Lower lobe of right lung (tissue), 2 donors: ENCODE measurements at regions not wholly inside any gene's neighbourhood (a gene's known extent, or its start where the extent isn't known, plus 50 kb on each side); places are given as distances from the start of the nearest gene placed in this dataset.

Experiments
- ATAC-seq, 2 donors: fragments of 200-7000 bp; cut with Tn5 transposase; one replicate each; pipeline ENCODE4 v1.9.1; 2020 to 2022; ENCODE audit warnings: mild to moderate bottlenecking in 2 of 2, moderate library complexity in 2 of 2
- DNase-seq: peaks from one replicate; pipeline ENCODE4 v3.0.0-alpha.2; 2020
- H3K27ac ChIP-seq: fragments of 200-600 bp; one replicate; pipeline ENCODE4 v1.8.0; 2022
- H3K27me3 ChIP-seq: fragments of 200-600 bp; one replicate; pipeline ENCODE4 v1.8.0; 2022; ENCODE audit warnings: low read depth
- H3K36me3 ChIP-seq: fragments of 200-600 bp; one replicate; pipeline ENCODE4 v1.8.0; 2022; ENCODE audit warnings: mild to moderate bottlenecking
- H3K4me1 ChIP-seq: fragments of 200-600 bp; one replicate; pipeline ENCODE4 v1.8.0; 2022
- H3K4me3 ChIP-seq: fragments of 200-600 bp; one replicate; pipeline ENCODE4 v1.8.0; 2022; ENCODE audit warnings: mild to moderate bottlenecking
- H3K9me3 ChIP-seq: fragments of 200-600 bp; one replicate; pipeline ENCODE4 v1.8.0; 2022
- intact Hi-C: fragments of 100-400 bp; cut with DNase I; formaldehyde crosslinking; loops from one replicate; pipeline ENCODE4 v1.11.0; 2022
- TF ChIP-seq, protein P1 (sequence below): fragments of 200-600 bp; IDR thresholded peaks from one replicate; pipeline ENCODE4 v1.8.0; 2022; ENCODE audit warnings: antibody characterized with exemption, mild to moderate bottlenecking
- donor health status: DM: no; HTN: yes; CAD: no; lungs with severe emphysema.

DNA sequence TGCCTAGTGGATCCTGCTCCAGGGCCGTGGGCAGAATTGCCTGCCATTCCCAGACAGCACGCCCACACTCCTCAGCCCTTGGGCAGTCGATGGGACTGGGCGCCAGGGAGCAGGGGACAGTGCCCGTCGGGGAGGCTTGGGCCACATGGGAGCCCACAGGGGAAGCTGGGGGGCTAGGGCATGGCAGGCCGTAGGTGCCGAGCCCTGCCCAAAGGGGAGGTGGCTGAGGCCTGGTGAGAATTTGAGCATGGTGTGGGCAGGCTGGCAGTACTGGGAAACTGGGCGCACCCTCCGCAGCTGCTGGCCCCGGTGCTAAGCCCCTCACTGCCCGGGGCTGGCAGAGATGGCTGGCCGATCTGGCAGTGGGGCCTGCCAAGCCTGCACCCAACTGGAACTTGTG lies 1225.9 kb upstream of the EPHA6 start:
- no peak overlapping the region for H3K4me3 ChIP-seq
- DNase-seq (no peak), ATAC-seq (peak in 1 of 2 donors; percentile 54)
- H3K9me3 ChIP-seq, result no peaks in the 10 kb centered on the region
- no peaks in the 10 kb centered on the region for H3K36me3 ChIP-seq
- no peak overlapping the region for H3K27ac ChIP-seq
- H3K4me1 ChIP-seq, result no peaks in the 10 kb centered on the region
- intact Hi-C loops, result no loop called here
- TF ChIP-seq, protein P1, sequence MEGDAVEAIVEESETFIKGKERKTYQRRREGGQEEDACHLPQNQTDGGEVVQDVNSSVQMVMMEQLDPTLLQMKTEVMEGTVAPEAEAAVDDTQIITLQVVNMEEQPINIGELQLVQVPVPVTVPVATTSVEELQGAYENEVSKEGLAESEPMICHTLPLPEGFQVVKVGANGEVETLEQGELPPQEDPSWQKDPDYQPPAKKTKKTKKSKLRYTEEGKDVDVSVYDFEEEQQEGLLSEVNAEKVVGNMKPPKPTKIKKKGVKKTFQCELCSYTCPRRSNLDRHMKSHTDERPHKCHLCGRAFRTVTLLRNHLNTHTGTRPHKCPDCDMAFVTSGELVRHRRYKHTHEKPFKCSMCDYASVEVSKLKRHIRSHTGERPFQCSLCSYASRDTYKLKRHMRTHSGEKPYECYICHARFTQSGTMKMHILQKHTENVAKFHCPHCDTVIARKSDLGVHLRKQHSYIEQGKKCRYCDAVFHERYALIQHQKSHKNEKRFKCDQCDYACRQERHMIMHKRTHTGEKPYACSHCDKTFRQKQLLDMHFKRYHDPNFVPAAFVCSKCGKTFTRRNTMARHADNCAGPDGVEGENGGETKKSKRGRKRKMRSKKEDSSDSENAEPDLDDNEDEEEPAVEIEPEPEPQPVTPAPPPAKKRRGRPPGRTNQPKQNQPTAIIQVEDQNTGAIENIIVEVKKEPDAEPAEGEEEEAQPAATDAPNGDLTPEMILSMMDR, result no peak
- no peaks in the 10 kb centered on the region for H3K27me3 ChIP-seq

- DNase-seq (no peak), ATAC-seq (peak in 1 of 2 donors; percentile 15)
- H3K36me3 ChIP-seq, result no peaks in the 10 kb centered on the region
- H3K9me3 ChIP-seq, result no peaks in the 10 kb centered on the region
- TF ChIP-seq, protein P1, result no peak
- no peak overlapping the region for H3K4me3 ChIP-seq
- H3K27me3 ChIP-seq, result no peaks in the 10 kb centered on the region
- intact Hi-C loops, result no loop called here
- no peak overlapping the region for H3K27ac ChIP-seq
- no peaks in the 10 kb centered on the region for H3K4me1 ChIP-seq
These were observed 1218.8 kb upstream of the EPHA6 start for GRCh38 chr3:95595416-95596075.

GRCh38 chr3:95607926-95608325 lies 1206.5 kb upstream of the EPHA6 start:
- Histone ChIP-seq H3K36me3 (no peaks in the 10 kb centered on the region), H3K9me3 (peaks cover 19% of the 10 kb centered on the region), H3K4me3 (no peak overlapping the region), H3K4me1 (no peaks in the 10 kb centered on the region), H3K27me3 (no peaks in the 10 kb centered on the region), H3K27ac (no peak overlapping the region)
- intact Hi-C loops, result no loop called here
- TF ChIP-seq, protein P1, result no peak
- no peak for DNase-seq
- ATAC-seq, result no peak

- ATAC-seq (no peak), DNase-seq (no peak)
- intact Hi-C loops, result no loop called here
- Histone ChIP-seq H3K36me3 (no peaks in the 10 kb centered on the region), H3K9me3 (peaks cover 19% of the 10 kb centered on the region), H3K27me3 (no peaks in the 10 kb centered on the region), H3K4me1 (no peaks in the 10 kb centered on the region), H3K4me3 (no peak overlapping the region), H3K27ac (no peak overlapping the region)
- TF ChIP-seq, protein P1, result no peak
These were observed 1205.0 kb upstream of the EPHA6 start for GRCh38 chr3:95609411-95609810.

GRCh38 chr3:95612611-95613010 lies 1201.8 kb upstream of the EPHA6 start:
- no peak overlapping the region for H3K27ac ChIP-seq
- H3K36me3 ChIP-seq, result no peaks in the 10 kb centered on the region
- ATAC-seq (no peak), DNase-seq (no peak)
- intact Hi-C loops, result no loop called here
- no peaks in the 10 kb centered on the region for H3K27me3 ChIP-seq
- TF ChIP-seq, protein P1, result no peak
- H3K9me3 ChIP-seq, result peaks cover 8% of the 10 kb centered on the region
- H3K4me1 ChIP-seq, result no peaks in the 10 kb centered on the region
- no peak overlapping the region for H3K4me3 ChIP-seq
